ENCODE measurements at regions not wholly inside any gene's neighbourhood (a gene's known extent, or its start where the extent isn't known, plus 50 kb on each side); places are given as distances from the start of the nearest gene placed in this dataset.

- Histone ChIP-seq H3K27ac (no peak overlapping the region), H3K4me3 (no peak overlapping the region)
- DNase-seq (ENCODE audit: low spot score), result no peak
- no peak for TF ChIP-seq CTCF (IDR thresholded peaks at IDR 0.05)
These were observed 2133.6 kb upstream of the DEFB115 start for GRCh38 chr20:29123861-29124260.
